H1 (cell line): ENCODE measurements at regions not wholly inside any gene's neighbourhood (a gene's known extent, or its start where the extent isn't known, plus 50 kb on each side); places are given as distances from the start of the nearest gene placed in this dataset.

Experiments used
- CTCF ChIA-PET: fragments of 300-600 bp; sonication (Branson Sonifier 250); formaldehyde crosslinking; loops from one replicate; lab custom pipeline; 2021; ENCODE audit not compliant: partially characterized antibody; lab: Charles Lee
- POLR2A ChIA-PET: fragments of 300-600 bp; sonication (Branson Sonifier 250); formaldehyde crosslinking; loops from one replicate; lab custom pipeline; 2021; ENCODE audit warnings: inconsistent platforms; ENCODE audit not compliant: partially characterized antibody; lab: Charles Lee
- DNase-seq, 2 experiments: peaks; one replicate each; pipeline versions ENCODE4 v3.0.0 to v3.0.0-alpha.2; 2010 to 2022; ENCODE audit warnings: low spot score in 2 of 2, low read depth in 1 of 2, mixed read lengths in 1 of 2
- FAIRE-seq: peaks from 2 replicates; lab custom pipeline; 2011; peaks lifted over from hg19 to GRCh38; lab: Jason Lieb, UNC
- H2AFZ ChIP-seq: 2 replicates; pipeline ENCODE4 v1.8.1; 2012; ENCODE audit warnings: low read length, inconsistent platforms
- H2AK5ac ChIP-seq: 2 replicates; pipeline ENCODE4 v1.6.1; 2013; ENCODE audit warnings: low read depth, low read length
- H2BK120ac ChIP-seq: replicated peaks from 2 replicates; pipeline ENCODE3; 2013; ENCODE audit warnings: low read depth, low read length, inconsistent platforms
- H2BK12ac ChIP-seq: 2 replicates; pipeline ENCODE4 v1.6.1; 2013; ENCODE audit warnings: low read depth, low read length
- H2BK15ac ChIP-seq: 2 replicates; pipeline ENCODE4 v1.6.1; 2013; ENCODE audit warnings: low read length
- H2BK20ac ChIP-seq: 2 replicates; pipeline ENCODE4 v1.6.1; 2013; ENCODE audit warnings: low read length
- H2BK5ac ChIP-seq: 2 replicates; pipeline ENCODE4 v1.6.1; 2013; ENCODE audit warnings: low read depth, low read length
- H3K14ac ChIP-seq: 2 replicates; pipeline ENCODE4 v1.6.1; 2013; ENCODE audit warnings: inconsistent platforms; ENCODE audit not compliant: insufficient read length
- H3K18ac ChIP-seq: 2 replicates; pipeline ENCODE4 v1.6.1; 2013; ENCODE audit warnings: low read length; ENCODE audit errors: extremely low read depth
- H3K23ac ChIP-seq: 2 replicates; pipeline ENCODE4 v1.6.1; 2013; ENCODE audit warnings: inconsistent platforms; ENCODE audit not compliant: insufficient read length
- H3K23me2 ChIP-seq: 2 replicates; pipeline ENCODE4 v1.6.1; 2013; ENCODE audit warnings: low read depth, low read length
- H3K27ac ChIP-seq: 2 replicates; pipeline ENCODE4 v1.6.1; 2011; ENCODE audit warnings: low read depth, low read length, inconsistent platforms
- H3K27me3 ChIP-seq, 4 experiments: replicated peaks in 1 of 4; 1 replicate in 1 of 4; 2 replicates in 3 of 4; pipeline versions ENCODE4 v1.6.1 to v1.8.1; 2011 to 2013; ENCODE audit warnings: low read length in 3 of 4, mild to moderate bottlenecking in 3 of 4, inconsistent platforms in 2 of 4, mixed read lengths in 2 of 4, moderate library complexity in 1 of 4; ENCODE audit not compliant: control insufficient read depth in 3 of 4, insufficient read depth in 3 of 4; ENCODE audit errors: extremely low read depth in 1 of 4
- H3K36me3 ChIP-seq, 4 experiments: 2 replicates each; pipeline versions ENCODE4 v1.6.1 to v1.8.1; 2011 to 2013; ENCODE audit warnings: mild to moderate bottlenecking in 4 of 4, low read length in 3 of 4, moderate library complexity in 2 of 4, control low read depth in 1 of 4, inconsistent platforms in 1 of 4; ENCODE audit not compliant: insufficient read depth in 4 of 4, control insufficient read depth in 2 of 4
- H3K4ac ChIP-seq: replicated peaks from 2 replicates; pipeline ENCODE3; 2013; ENCODE audit warnings: low read length, low read depth, mixed read lengths, inconsistent platforms; ENCODE audit not compliant: insufficient read length
- H3K4me1 ChIP-seq, 4 experiments: replicated peaks in 1 of 4; 1 replicate in 1 of 4; 2 replicates in 3 of 4; pipeline versions ENCODE4 v1.6.1 to v1.8.1; 2011 to 2013; ENCODE audit warnings: low read length in 3 of 4, inconsistent platforms in 2 of 4, mixed read lengths in 1 of 4; ENCODE audit not compliant: insufficient read depth in 4 of 4, control insufficient read depth in 3 of 4
- H3K4me2 ChIP-seq, 2 experiments: 2 replicates each; pipeline versions ENCODE4 v1.6.1 to v1.8.1; 2011 to 2013; ENCODE audit warnings: low read depth in 2 of 2, low read length in 2 of 2, control low read depth in 1 of 2, inconsistent platforms in 1 of 2, mild to moderate bottlenecking in 1 of 2; ENCODE audit not compliant: insufficient read depth in 1 of 2
- H3K4me3 ChIP-seq, 4 experiments: fragments of 200-600, 300-600 bp in 1 of 4; sonication (generic), shearing (Covaris generic), sonication (Bioruptor Twin) in 1 of 4; 2 replicates each; pipeline versions ENCODE4 v1.5.1 to v1.8.1; 2011 to 2016; ENCODE audit warnings: low read length in 4 of 4, low read depth in 3 of 4, control low read depth in 2 of 4, inconsistent platforms in 2 of 4, mild to moderate bottlenecking in 2 of 4, mixed read lengths in 1 of 4, moderate library complexity in 1 of 4; ENCODE audit not compliant: insufficient read depth in 2 of 4; ENCODE audit errors: extremely low read depth in 1 of 4
- H3K56ac ChIP-seq: replicated peaks from 2 replicates; pipeline ENCODE3; 2013; ENCODE audit warnings: low read depth, mild to moderate bottlenecking, mixed read lengths, low read length, inconsistent platforms; ENCODE audit not compliant: insufficient read length
- H3K79me1 ChIP-seq: 2 replicates; pipeline ENCODE4 v1.6.1; 2013; ENCODE audit warnings: low read depth, low read length, control low read depth
- H3K79me2 ChIP-seq, 2 experiments: 2 replicates each; pipeline versions ENCODE4 v1.6.1 to v1.8.1; 2012 to 2013; ENCODE audit warnings: low read length in 2 of 2, mild to moderate bottlenecking in 2 of 2, inconsistent platforms in 1 of 2; ENCODE audit not compliant: insufficient read depth in 2 of 2, control insufficient read depth in 1 of 2
- H3K9ac ChIP-seq, 4 experiments: replicated peaks in 1 of 4; 1 replicate in 1 of 4; 2 replicates in 3 of 4; pipeline versions ENCODE4 v1.6.1 to v1.8.1; 2011 to 2013; ENCODE audit warnings: low read depth in 3 of 4, low read length in 3 of 4, control low read depth in 2 of 4, mild to moderate bottlenecking in 2 of 4, moderate library complexity in 2 of 4, inconsistent platforms in 1 of 4; ENCODE audit errors: extremely low read depth in 1 of 4
- H3K9me3 ChIP-seq, 2 experiments: 2 replicates each; pipeline versions ENCODE4 v1.6.1 to v1.8.1; 2012 to 2013; ENCODE audit warnings: mild to moderate bottlenecking in 2 of 2, moderate library complexity in 2 of 2, control low read depth in 1 of 2, inconsistent platforms in 1 of 2, low read depth in 1 of 2, low read length in 1 of 2, mixed read lengths in 1 of 2; ENCODE audit not compliant: insufficient read depth in 2 of 2
- H4K20me1 ChIP-seq, 2 experiments: replicated peaks in 1 of 2; 2 replicates each; pipeline versions ENCODE3 to v1.8.1; 2011 to 2013; ENCODE audit warnings: inconsistent platforms in 2 of 2, low read length in 2 of 2, mild to moderate bottlenecking in 1 of 2; ENCODE audit not compliant: insufficient read depth in 2 of 2, control insufficient read depth in 1 of 2
- H4K5ac ChIP-seq: 2 replicates; pipeline ENCODE4 v1.6.1; 2013; ENCODE audit warnings: low read length, low read depth, mixed read lengths, inconsistent platforms; ENCODE audit not compliant: insufficient read length
- H4K8ac ChIP-seq: 2 replicates; pipeline ENCODE4 v1.8.0; 2013; ENCODE audit warnings: mild to moderate bottlenecking, moderate library complexity, low read length, inconsistent platforms; ENCODE audit not compliant: insufficient read depth; ENCODE audit errors: extremely low read depth
- H4K91ac ChIP-seq: replicated peaks from 2 replicates; pipeline ENCODE3; 2013; ENCODE audit warnings: low read length, mixed read lengths, inconsistent platforms; ENCODE audit not compliant: insufficient read length
- BCL11A ChIP-seq, 2 experiments: IDR thresholded peaks; one replicate each; pipeline ENCODE4 v1.6.1; 2011; ENCODE audit warnings: low read depth in 2 of 2, low read length in 2 of 2, mild to moderate bottlenecking in 2 of 2
- FOSL1 ChIP-seq: IDR thresholded peaks from 2 replicates; pipeline ENCODE4 v1.6.1; 2011; ENCODE audit warnings: mild to moderate bottlenecking, low read depth, low read length, moderate library complexity; ENCODE audit not compliant: insufficient read depth
- HDAC2 ChIP-seq, 2 experiments: fragments of 300-600 bp in 1 of 2; sonication (generic) in 1 of 2; IDR thresholded peaks; 2 replicates each; pipeline ENCODE4 v1.6.1; 2011 to 2012; ENCODE audit warnings: low read depth in 2 of 2, low read length in 2 of 2, mild to moderate bottlenecking in 2 of 2, moderate library complexity in 2 of 2, borderline replicate concordance in 1 of 2, inconsistent platforms in 1 of 2
- MAFK ChIP-seq: IDR thresholded peaks from 2 replicates; pipeline ENCODE4 v1.6.1; 2012; ENCODE audit warnings: low read depth, mild to moderate bottlenecking, improper control_type of control experiment, low read length
- RAD21 ChIP-seq, 2 experiments: IDR thresholded peaks in 1 of 2; conservative IDR thresholded peaks in 1 of 2; 2 replicates each; pipeline ENCODE4 v1.6.1; 2011; ENCODE audit warnings: low read depth in 2 of 2, low read length in 2 of 2, improper control_type of control experiment in 1 of 2, inconsistent platforms in 1 of 2, mild to moderate bottlenecking in 1 of 2, moderate library complexity in 1 of 2
- TAF1 ChIP-seq: IDR thresholded peaks from 2 replicates; pipeline ENCODE4 v1.6.1; 2011; ENCODE audit warnings: mild to moderate bottlenecking, low read depth, low read length
- TEAD4 ChIP-seq: IDR thresholded peaks from 2 replicates; pipeline ENCODE4 v1.6.1; 2012; ENCODE audit warnings: low read depth, low read length, inconsistent platforms, mixed read lengths
- WGBS, 2 experiments: shearing (Covaris generic) in 1 of 2; methylation state at CpG; one replicate each; pipeline versions ENCODE4 v1.1.6 to v1.1.7; 2013 to 2015; ENCODE audit warnings: low lambda C conversion rate in 2 of 2, mixed read lengths in 2 of 2, inconsistent platforms in 1 of 2, low coverage in 1 of 2, missing lambda C conversion rate in 1 of 2; ENCODE audit not compliant: insufficient replicate concordance in 2 of 2, insufficient coverage in 1 of 2, insufficient read length in 1 of 2; ENCODE audit errors: extremely low coverage in 1 of 2, missing lambda C conversion rate in 1 of 2; 5-methylcytosine and 5-hydroxymethylcytosine counted together

DNA sequence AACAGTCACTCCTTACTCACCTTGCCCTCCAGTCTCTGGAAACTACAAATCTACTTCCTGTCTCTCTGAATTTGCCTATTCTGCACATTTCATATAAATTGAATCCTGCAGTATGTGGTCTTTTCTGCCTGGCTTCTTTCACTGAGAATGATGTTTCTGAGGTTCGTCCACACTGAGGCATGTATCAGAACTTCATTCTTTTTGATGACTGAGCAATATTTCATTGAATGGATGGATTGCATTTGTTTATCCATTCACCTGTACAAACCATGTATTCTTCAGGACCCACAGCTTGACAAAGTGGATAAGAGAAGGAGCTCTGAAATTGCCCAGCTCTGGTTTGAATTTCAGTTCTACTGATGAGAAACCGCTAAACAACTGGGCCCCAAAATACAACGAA lies 118.9 kb upstream of the ARRDC4 start:
- TF ChIP-seq MAFK (peak; percentile 21; the same call in 1 of the 2 replicates), HDAC2 (IDR thresholded peaks at IDR 0.05; ENCODE audit: borderline replicate concordance in 1 of 2, low read depth in 2 of 2, low read length in 2 of 2) (no peak), TAF1 (no peak), BCL11A (IDR thresholded peaks at IDR 0.05; ENCODE audit: low read depth in 2 of 2, low read length in 2 of 2) (no peak), RAD21 (IDR thresholded peaks at IDR 0.05 in 1 of 2, conservative IDR thresholded peaks at IDR 0.05 in 1 of 2; ENCODE audit: low read depth in 2 of 2, low read length in 2 of 2) (no peak), TEAD4 (no peak), FOSL1 (no peak)
- Histone ChIP-seq H3K4me2 (no peak overlapping the region), H3K18ac (no peak overlapping the region), H2AFZ (no peak overlapping the region), H3K4me1 (no peaks in the 10 kb centered on the region), H4K20me1 (no peaks in the 10 kb centered on the region), H3K27me3 (no peaks in the 10 kb centered on the region), H3K27ac (no peak overlapping the region), H2BK5ac (no peak overlapping the region), H4K91ac (no peak overlapping the region), H3K9ac (no peak overlapping the region), H3K23me2 (no peaks in the 10 kb centered on the region), H3K4me3 (no peak overlapping the region), H3K9me3 (no peaks in the 10 kb centered on the region), H3K14ac (no peak overlapping the region), H4K5ac (no peak overlapping the region), H4K8ac (no peak overlapping the region), H2AK5ac (no peak overlapping the region), H2BK12ac (no peak overlapping the region), H3K36me3 (no peaks in the 10 kb centered on the region), H3K79me1 (no peaks in the 10 kb centered on the region), H2BK20ac (no peak overlapping the region), H3K79me2 (no peaks in the 10 kb centered on the region), H2BK15ac (no peak overlapping the region), H2BK120ac (no peak overlapping the region), H3K4ac (no peak overlapping the region), H3K56ac (no peak overlapping the region), H3K23ac (no peak overlapping the region)
- DNase-seq (no peak), FAIRE-seq (no peak)
- 89% methylated on average over 3 of the region's 3 CpGs; no CpG with 5 or more reads in 1 of the 2 experiments for WGBS, 2 experiments
- ChIA-PET CTCF (no interaction called here), POLR2A (no interaction called here)
